Kasumi-1 (cell line): ENCODE measurements at regions not wholly inside any gene's neighbourhood (a gene's known extent, or its start where the extent isn't known, plus 50 kb on each side); places are given as distances from the start of the nearest gene placed in this dataset.
A peak's percentile ranks its signal among the peaks of the same experiment; 100 is the strongest.

Experiments used
- DNase-seq, 2 experiments: peaks; one replicate each; lab custom pipeline; 2025; lab: John Stamatoyannopoulos, UW

GRCh38 chr2:8537562-8538155, 144.2 kb upstream of the ID2 start:
- DNase-seq, result no peak

GRCh38 chr2:8538531-8538930, 143.3 kb upstream of the ID2 start:
- no peak for DNase-seq

DNA sequence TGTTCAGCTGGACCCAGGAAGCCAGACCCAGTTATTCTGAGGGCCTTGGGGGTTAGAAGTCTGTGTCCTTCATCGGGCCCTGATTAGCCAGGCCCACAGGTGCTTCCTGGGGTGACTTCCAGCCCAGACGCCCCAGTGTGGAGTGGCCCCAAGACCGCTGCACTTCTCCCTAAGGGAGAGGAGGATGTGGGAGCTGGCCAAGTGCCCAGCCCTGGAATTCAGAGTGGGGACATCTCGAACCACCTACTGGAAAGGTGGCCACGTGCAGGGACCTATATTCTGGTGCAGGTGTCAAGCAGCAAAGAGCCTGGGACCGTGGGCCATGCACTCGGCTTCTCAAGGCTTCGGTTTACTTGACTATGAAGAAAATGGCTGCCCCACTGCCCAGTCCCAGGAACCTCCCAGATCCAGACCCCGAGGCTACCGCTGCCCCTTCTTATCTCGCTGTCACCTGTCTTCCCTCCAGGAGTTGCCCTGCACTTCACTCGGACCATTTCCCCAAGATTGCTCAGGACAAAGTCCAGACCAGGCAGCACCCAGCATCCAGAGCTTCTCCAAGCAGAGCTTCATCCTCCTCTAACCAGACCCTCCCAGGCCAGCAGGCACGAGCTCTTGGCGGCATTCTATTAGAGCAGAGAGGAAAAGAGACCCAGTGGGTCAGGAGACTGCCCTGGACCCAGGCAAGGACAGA, 142.8 kb upstream of the ID2 start:
- no peak for DNase-seq

- DNase-seq, result peak; percentile 73
Measured at GRCh38 chr2:8539743-8540551, 141.9 kb upstream of the ID2 start.

GRCh38 chr2:8540552-8541055, 141.3 kb upstream of the ID2 start:
- no peak for DNase-seq

DNA sequence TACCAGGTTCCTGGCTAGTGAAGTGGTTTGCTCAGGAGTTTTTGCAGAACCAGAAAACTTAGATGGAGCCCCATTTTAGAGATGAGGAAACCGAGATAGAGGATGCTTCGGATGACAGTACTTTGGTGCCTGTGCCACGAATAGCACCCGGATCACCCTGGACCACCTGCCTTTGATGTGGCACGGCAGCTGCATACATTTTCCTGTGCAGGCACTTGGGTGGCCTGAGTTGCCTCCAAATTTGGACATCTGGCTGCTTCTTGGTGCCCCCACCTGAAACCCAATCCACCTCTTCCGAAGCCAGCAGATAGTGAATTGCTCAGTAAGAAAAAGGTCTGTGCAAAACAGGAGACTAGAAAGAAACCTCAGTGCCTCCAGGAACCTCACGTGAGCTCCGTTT, 140.6 kb upstream of the ID2 start:
- DNase-seq, result no peak

GRCh38 chr2:8541636-8542035, 140.2 kb upstream of the ID2 start:
- DNase-seq, result no peak

GRCh38 chr2:8542381-8543059, 139.3 kb upstream of the ID2 start:
- no peak for DNase-seq

DNA sequence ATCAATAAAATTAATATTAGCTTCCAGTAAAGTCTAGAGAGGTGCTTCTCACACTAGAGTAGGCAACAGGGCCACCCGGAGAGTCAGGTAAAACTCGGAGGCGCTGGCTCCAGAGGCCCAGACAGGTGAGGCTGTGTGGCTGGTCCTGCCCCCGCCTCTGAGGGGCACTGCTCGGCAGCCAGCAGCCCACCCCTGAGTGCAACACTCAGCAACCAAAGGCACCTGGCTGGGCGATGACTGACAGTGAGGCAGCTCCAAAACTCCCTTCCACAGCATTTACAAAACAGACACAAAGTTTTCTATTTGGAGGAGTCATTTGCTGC, 138.8 kb upstream of the ID2 start:
- no peak for DNase-seq

DNA sequence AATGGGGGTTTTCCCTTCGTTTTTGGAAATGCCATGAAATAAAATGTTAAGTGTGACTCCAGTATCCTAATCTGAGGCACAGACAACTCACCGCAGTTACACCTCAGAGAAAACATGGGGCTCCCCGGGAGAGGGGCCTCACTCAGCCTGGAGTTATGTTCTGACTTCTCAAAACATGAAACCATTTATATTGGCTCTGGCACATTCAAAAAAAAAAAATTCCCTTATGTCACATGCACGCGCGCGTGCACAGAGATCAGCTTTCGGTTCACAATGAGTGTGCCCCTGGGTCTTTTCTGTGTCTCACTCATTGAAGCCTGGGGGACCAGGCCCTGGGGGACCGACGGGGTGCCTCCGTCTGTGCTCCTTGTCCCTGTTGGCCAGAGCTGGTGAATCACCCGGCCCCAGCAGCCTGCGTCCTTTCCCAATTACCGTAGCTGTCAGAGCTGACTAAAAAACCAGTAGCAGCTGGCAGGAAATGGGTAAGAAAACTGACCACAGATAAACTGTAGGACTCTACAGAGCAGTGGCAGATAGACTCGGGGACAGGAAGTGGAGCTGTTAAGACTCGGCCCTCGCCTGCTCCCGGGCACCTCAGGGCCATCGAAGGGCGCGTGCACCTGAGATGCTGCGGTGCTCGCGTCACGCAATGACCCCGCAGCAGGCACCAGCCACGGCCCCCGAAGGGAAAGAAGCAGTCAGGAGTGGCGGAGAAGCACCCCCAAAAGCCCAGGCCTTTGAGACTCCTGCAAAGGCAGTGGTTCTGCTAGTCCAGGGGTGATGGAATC, 138.3 kb upstream of the ID2 start:
- DNase-seq, result peak; percentile 90 to 93

- DNase-seq, result no peak
Measured at GRCh38 chr2:8544171-8544785, 137.6 kb upstream of the ID2 start.

DNA sequence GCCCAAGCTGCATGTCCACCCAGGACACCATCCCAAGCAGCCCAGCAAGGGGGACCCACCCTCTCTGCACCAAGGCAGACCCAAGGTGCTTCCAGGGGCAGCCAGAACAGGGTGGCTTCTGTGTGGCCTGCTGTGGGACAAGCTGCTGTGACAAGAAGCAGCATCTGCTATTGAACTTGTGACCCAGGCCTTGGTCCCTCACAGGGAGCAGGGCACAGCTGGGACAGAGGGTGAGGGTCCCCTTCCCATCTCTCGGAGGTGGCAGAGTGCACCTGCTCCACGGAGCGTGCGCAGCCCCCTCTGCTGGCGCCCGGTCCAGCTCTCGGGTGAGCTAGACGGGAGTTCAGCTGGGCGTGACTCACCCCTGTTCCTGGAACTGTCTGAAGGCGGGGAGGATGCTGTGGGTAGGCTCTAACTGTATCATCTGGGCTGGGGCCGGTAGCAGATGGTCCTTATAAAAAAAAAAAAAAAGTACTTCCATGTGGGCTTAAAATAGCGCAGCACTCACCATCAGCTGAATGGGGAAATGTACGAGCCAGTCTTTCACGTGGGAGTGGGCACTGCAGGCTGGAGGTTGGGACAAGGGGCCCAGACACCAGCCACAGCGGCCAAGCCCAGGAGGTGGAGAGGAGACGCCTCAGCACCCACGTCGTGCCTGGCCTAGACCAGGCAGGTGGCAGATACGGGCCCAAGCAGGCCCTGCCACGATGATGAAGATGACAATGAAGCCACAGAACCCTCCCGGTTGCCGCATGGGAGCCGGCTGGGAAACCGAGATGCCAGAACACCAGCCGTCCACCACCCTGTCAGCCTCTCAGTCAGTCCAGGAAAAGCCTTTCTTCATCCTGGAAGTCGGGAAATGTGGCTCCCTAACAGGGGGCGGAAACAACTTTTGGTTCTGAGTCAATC, 136.8 kb upstream of the ID2 start:
- DNase-seq, result peak; percentile 98 to 99

DNA sequence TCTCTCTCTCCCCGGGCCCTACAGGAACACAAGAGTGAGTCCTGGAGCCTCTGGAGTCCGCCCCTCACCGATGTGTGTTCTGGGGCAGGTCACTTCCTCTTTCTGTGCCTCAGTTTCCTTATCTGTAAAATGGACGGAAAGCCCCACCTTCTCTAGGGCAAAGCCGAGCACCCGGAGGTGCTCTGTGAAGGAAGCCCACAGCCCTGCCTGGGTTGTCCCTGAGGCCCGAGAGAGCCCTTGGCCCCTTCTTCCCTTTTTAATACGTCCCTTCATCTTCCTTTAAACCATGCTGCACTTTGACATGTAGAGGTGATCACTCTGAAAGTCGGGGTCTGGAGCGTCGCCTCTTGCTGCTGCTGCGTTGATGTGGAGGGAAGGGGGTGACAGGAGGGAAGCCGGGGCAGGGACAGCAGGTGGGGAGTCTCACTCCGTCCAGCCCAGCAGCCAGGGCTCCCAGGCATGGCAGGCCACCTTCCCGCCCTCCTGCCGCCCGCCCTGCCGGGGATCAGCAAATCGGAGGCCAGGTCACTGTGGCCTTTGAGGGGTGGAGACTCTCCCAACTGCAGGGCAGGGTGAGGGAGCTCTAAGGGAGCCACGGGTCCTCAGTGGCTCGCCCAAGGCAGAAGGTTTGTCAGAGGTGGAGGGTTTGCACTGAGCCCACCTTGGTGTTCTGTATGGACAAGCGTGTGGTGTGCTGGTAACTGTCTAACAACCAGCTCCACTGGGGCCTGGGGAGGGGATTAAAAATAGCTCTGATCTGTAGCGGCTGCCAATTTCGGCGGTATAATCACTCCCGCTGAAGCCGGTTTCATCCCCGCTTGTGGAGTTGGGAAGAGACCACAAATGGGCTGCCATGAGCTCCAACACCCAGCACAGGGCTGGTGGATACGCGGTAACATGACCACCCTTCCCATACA, 135.9 kb upstream of the ID2 start:
- DNase-seq, result no peak

- DNase-seq, result peak; percentile 52 to 67
Measured at GRCh38 chr2:8546612-8547283, 135.1 kb upstream of the ID2 start.

GRCh38 chr2:8547284-8548064, 134.4 kb upstream of the ID2 start:
- DNase-seq, result no peak

DNA sequence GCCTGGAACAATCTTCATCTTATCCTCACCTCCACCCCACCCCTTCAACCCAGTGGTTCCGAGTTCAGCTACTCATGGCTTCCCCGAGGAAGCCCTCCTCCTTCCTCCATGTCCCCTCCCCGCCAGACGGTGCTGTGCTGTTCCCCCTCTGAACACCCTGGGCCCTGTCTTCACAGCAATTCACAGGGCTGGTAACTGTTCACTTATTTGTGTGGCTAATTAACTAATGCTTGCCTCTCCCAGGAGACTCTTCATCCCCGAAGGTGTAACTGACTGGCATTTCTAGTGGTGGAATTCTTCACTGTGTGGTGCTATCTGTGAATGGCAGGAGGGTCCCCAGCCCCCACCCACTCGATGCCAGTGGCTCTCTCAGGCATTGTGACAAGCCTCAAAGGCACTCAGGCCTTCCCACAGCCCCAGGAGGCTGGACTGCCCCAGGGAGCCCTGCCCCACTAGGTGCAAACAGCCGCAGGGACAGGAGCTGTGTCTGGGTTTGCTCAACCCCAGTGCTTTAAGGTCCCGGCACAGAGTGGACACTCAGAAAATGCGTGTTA, 133.7 kb upstream of the ID2 start:
- no peak for DNase-seq

DNA sequence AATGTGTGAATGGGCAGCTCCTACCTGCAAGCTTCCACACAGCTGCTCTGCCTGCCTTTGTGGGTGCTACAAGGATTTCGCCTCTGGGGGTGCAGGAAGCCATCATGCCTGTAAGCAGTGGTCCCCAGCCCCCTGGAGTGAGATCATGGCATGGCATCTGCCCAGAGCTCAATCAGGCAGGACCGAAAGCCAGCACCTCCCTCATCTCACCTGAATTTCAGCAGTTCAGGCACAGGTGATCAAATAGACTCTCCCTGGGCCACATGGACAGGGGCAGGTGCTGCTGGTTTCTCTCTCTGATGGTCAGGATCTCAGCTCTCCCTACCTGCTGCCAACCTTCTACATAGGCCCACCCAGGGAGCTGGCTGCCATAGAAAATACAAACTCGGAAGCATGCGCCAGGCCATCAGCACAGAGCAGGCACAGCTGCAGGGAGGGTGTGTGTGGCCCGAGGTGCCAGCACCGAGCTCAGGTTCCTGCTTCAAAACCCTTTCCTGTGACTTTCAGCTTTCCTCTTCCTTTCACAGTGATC, 133.2 kb upstream of the ID2 start:
- DNase-seq, result no peak
